ENCODE measurements at regions not wholly inside any gene's neighbourhood (a gene's known extent, or its start where the extent isn't known, plus 50 kb on each side); places are given as distances from the start of the nearest gene placed in this dataset.

GRCh38 chr1:168372307-168372706, 91.6 kb downstream of the TBX19 start:
- TF ChIP-seq EGR1 (IDR thresholded peaks at IDR 0.05) (no peak), EP300 (IDR thresholded peaks at IDR 0.05; ENCODE audit: borderline replicate concordance) (no peak), YY1 (IDR thresholded peaks at IDR 0.05; ENCODE audit: low read depth) (no peak), RAD21 (IDR thresholded peaks at IDR 0.05; ENCODE audit: low read depth) (no peak), MAX (IDR thresholded peaks at IDR 0.05) (no peak), TAF1 (IDR thresholded peaks at IDR 0.05; ENCODE audit: low read depth) (no peak), TEAD4 (IDR thresholded peaks at IDR 0.05) (no peak), FOXM1 (IDR thresholded peaks at IDR 0.05; ENCODE audit: borderline replicate concordance, low read depth) (no peak), ZBTB7A (IDR thresholded peaks at IDR 0.05; ENCODE audit: low read depth) (no peak), CREB1 (IDR thresholded peaks at IDR 0.05; ENCODE audit: low read depth) (no peak), NFIC (IDR thresholded peaks at IDR 0.05) (no peak), TCF12 (IDR thresholded peaks at IDR 0.05; ENCODE audit: low read depth) (no peak), REST (IDR thresholded peaks at IDR 0.05; ENCODE audit: low read depth) (no peak), USF1 (IDR thresholded peaks at IDR 0.05) (no peak), CEBPB (IDR thresholded peaks at IDR 0.05) (no peak)

GRCh38 chr1:168371477-168371876, 90.8 kb downstream of the TBX19 start:
- TF ChIP-seq USF1 (IDR thresholded peaks at IDR 0.05) (no peak), TAF1 (IDR thresholded peaks at IDR 0.05; ENCODE audit: low read depth) (no peak), CREB1 (IDR thresholded peaks at IDR 0.05; ENCODE audit: low read depth) (no peak), TEAD4 (IDR thresholded peaks at IDR 0.05) (no peak), NFIC (IDR thresholded peaks at IDR 0.05) (no peak), RAD21 (IDR thresholded peaks at IDR 0.05; ENCODE audit: low read depth) (no peak), ZBTB7A (IDR thresholded peaks at IDR 0.05; ENCODE audit: low read depth) (no peak), YY1 (IDR thresholded peaks at IDR 0.05; ENCODE audit: low read depth) (no peak), TCF12 (IDR thresholded peaks at IDR 0.05; ENCODE audit: low read depth) (no peak), REST (IDR thresholded peaks at IDR 0.05; ENCODE audit: low read depth) (no peak), EGR1 (IDR thresholded peaks at IDR 0.05) (no peak), FOXM1 (IDR thresholded peaks at IDR 0.05; ENCODE audit: borderline replicate concordance, low read depth) (no peak), MAX (IDR thresholded peaks at IDR 0.05) (no peak), CEBPB (IDR thresholded peaks at IDR 0.05) (no peak), EP300 (IDR thresholded peaks at IDR 0.05; ENCODE audit: borderline replicate concordance) (no peak)

- TF ChIP-seq FOXM1 (IDR thresholded peaks at IDR 0.05; ENCODE audit: borderline replicate concordance, low read depth): no peak
- TF ChIP-seq RAD21 (IDR thresholded peaks at IDR 0.05; ENCODE audit: low read depth): no peak
- TF ChIP-seq EGR1 (IDR thresholded peaks at IDR 0.05): no peak
- no peak for TF ChIP-seq ZBTB7A (IDR thresholded peaks at IDR 0.05; ENCODE audit: low read depth)
Observed at GRCh38 chr1:168370586-168370985, 89.9 kb downstream of the TBX19 start.

GRCh38 chr1:168369655-168370054, 89.0 kb downstream of the TBX19 start:
- no peak for TF ChIP-seq TCF12 (IDR thresholded peaks at IDR 0.05; ENCODE audit: low read depth)
- no peak for TF ChIP-seq MAX (IDR thresholded peaks at IDR 0.05)
- TF ChIP-seq USF1 (IDR thresholded peaks at IDR 0.05): no peak
- TF ChIP-seq REST (IDR thresholded peaks at IDR 0.05; ENCODE audit: low read depth): no peak
- TF ChIP-seq CEBPB (IDR thresholded peaks at IDR 0.05): no peak
- TF ChIP-seq RAD21 (IDR thresholded peaks at IDR 0.05; ENCODE audit: low read depth): no peak
- TF ChIP-seq FOXM1 (IDR thresholded peaks at IDR 0.05; ENCODE audit: borderline replicate concordance, low read depth): no peak
- no peak for TF ChIP-seq ZBTB7A (IDR thresholded peaks at IDR 0.05; ENCODE audit: low read depth)
- TF ChIP-seq TEAD4 (IDR thresholded peaks at IDR 0.05): no peak
- TF ChIP-seq YY1 (IDR thresholded peaks at IDR 0.05; ENCODE audit: low read depth): no peak
- TF ChIP-seq EP300 (IDR thresholded peaks at IDR 0.05; ENCODE audit: borderline replicate concordance): no peak
- no peak for TF ChIP-seq CREB1 (IDR thresholded peaks at IDR 0.05; ENCODE audit: low read depth)
- no peak for TF ChIP-seq TAF1 (IDR thresholded peaks at IDR 0.05; ENCODE audit: low read depth)
- TF ChIP-seq EGR1 (IDR thresholded peaks at IDR 0.05): no peak
- TF ChIP-seq NFIC (IDR thresholded peaks at IDR 0.05): no peak
